ENCODE measurements at regions not wholly inside any gene's neighbourhood (a gene's known extent, or its start where the extent isn't known, plus 50 kb on each side); places are given as distances from the start of the nearest gene placed in this dataset.
"Not testable (repeated sequence)": the region's sequence is repeated elsewhere in the genome, so short reads cannot be mapped to it uniquely, and the experiment has no call there.

- H3K4me1 ChIP-seq, result no peaks in the 10 kb centered on the region
- no peak overlapping the region for H3K4me2 ChIP-seq
- no peaks in the 10 kb centered on the region for H3K27me3 ChIP-seq
- TF ChIP-seq Cebpa-rat (IDR thresholded peaks at IDR 0.05), result no peak
- H3K36me3 ChIP-seq, result no peaks in the 10 kb centered on the region
- no peaks in the 10 kb centered on the region for H4K20me1 ChIP-seq
- no peak overlapping the region for H3K4me3 ChIP-seq
- no peak overlapping the region for H3K27ac ChIP-seq
- peaks cover 0 to 20% (median 7%) of the 10 kb centered on the region in 11 experiments; a peak in 12 of 22 replicates for H3K9me3 ChIP-seq (replicated peaks in 1 of 11)
- no peak overlapping the region for H3K9ac ChIP-seq
These were observed 125.7 kb upstream of the SDK1 start for GRCh38 chr7:3175285-3175902.

GRCh38 chr7:3176112-3177000 lies 124.7 kb upstream of the SDK1 start:
- Histone ChIP-seq H3K4me2 (no peak overlapping the region), H3K27me3 (no peaks in the 10 kb centered on the region), H3K4me3 (no peak overlapping the region), H3K27ac (no peak overlapping the region), H4K20me1 (no peaks in the 10 kb centered on the region), H3K4me1 (no peaks in the 10 kb centered on the region), H3K9me3 (replicated peaks in 1 of 11) (peaks cover 0 to 14% (median 0%) of the 10 kb centered on the region in 11 experiments; a peak in 3 of 22 replicates), H3K36me3 (no peaks in the 10 kb centered on the region), H3K9ac (no peak overlapping the region)
- TF ChIP-seq Cebpa-rat (IDR thresholded peaks at IDR 0.05), result no peak

GRCh38 chr7:3177271-3177670 lies 123.8 kb upstream of the SDK1 start:
- H3K9ac ChIP-seq, result no peak overlapping the region
- H3K4me3 ChIP-seq, result no peak overlapping the region
- no peaks in the 10 kb centered on the region for H3K4me1 ChIP-seq
- no peaks in the 10 kb centered on the region for H3K36me3 ChIP-seq
- no peak overlapping the region for H3K27ac ChIP-seq
- H3K4me2 ChIP-seq, result no peak overlapping the region
- H3K9me3 ChIP-seq (replicated peaks in 1 of 11), result peaks cover 0 to 6% (median 0%) of the 10 kb centered on the region in 11 experiments; a peak in 1 of 22 replicates
- no peaks in the 10 kb centered on the region for H3K27me3 ChIP-seq
- no peaks in the 10 kb centered on the region for H4K20me1 ChIP-seq
- TF ChIP-seq Cebpa-rat (IDR thresholded peaks at IDR 0.05), result no peak

GRCh38 chr7:3179456-3179855 lies 121.6 kb upstream of the SDK1 start:
- Histone ChIP-seq H3K9ac (no peak overlapping the region), H3K9me3 (replicated peaks in 1 of 11) (peaks cover 0 to 7% (median 0%) of the 10 kb centered on the region in 11 experiments; a peak in 1 of 22 replicates), H3K4me2 (no peak overlapping the region), H3K27ac (no peak overlapping the region), H3K4me1 (no peaks in the 10 kb centered on the region), H3K4me3 (no peak overlapping the region), H4K20me1 (no peaks in the 10 kb centered on the region), H3K36me3 (no peaks in the 10 kb centered on the region), H3K27me3 (no peaks in the 10 kb centered on the region)
- no peak for TF ChIP-seq Cebpa-rat (IDR thresholded peaks at IDR 0.05)

GRCh38 chr7:3180604-3181003 lies 120.4 kb upstream of the SDK1 start:
- Histone ChIP-seq H3K27me3 (no peaks in the 10 kb centered on the region), H3K4me1 (no peaks in the 10 kb centered on the region), H3K4me2 (no peak overlapping the region), H3K9me3 (replicated peaks in 1 of 11) (peaks cover 0 to 7% (median 0%) of the 10 kb centered on the region in 11 experiments; a peak in 1 of 22 replicates), H3K4me3 (no peak overlapping the region), H3K9ac (no peak overlapping the region), H3K36me3 (no peaks in the 10 kb centered on the region), H4K20me1 (no peaks in the 10 kb centered on the region), H3K27ac (no peak overlapping the region)
- no peak for TF ChIP-seq Cebpa-rat (IDR thresholded peaks at IDR 0.05)

GRCh38 chr7:3182055-3182454 lies 119.0 kb upstream of the SDK1 start:
- H3K4me3 ChIP-seq; H3K27ac ChIP-seq; H4K20me1 ChIP-seq; H3K9ac ChIP-seq; H3K4me1 ChIP-seq; H3K36me3 ChIP-seq; H3K4me2 ChIP-seq; H3K9me3 ChIP-seq (replicated peaks in 1 of 11); H3K27me3 ChIP-seq: not testable (repeated sequence)

- H3K36me3 ChIP-seq, result no peaks in the 10 kb centered on the region
- no peak overlapping the region for H3K27ac ChIP-seq
- H3K4me2 ChIP-seq, result no peak overlapping the region
- H3K9me3 ChIP-seq (replicated peaks in 1 of 11), result peaks cover 0 to 7% (median 0%) of the 10 kb centered on the region in 11 experiments; a peak in 1 of 22 replicates
- no peak for TF ChIP-seq Cebpa-rat (IDR thresholded peaks at IDR 0.05)
- H3K27me3 ChIP-seq, result no peaks in the 10 kb centered on the region
- H3K4me3 ChIP-seq, result no peak overlapping the region
- H3K9ac ChIP-seq, result no peak overlapping the region
- no peaks in the 10 kb centered on the region for H4K20me1 ChIP-seq
- H3K4me1 ChIP-seq, result peaks cover 0 to 14% (median 10%) of the 10 kb centered on the region in 10 experiments; a peak in 11 of 20 replicates
These were observed 113.5 kb upstream of the SDK1 start for GRCh38 chr7:3187444-3188040.

GRCh38 chr7:3188946-3189345 lies 112.1 kb upstream of the SDK1 start:
- H3K9ac ChIP-seq, result no peak overlapping the region
- no peaks in the 10 kb centered on the region for H4K20me1 ChIP-seq
- H3K4me2 ChIP-seq, result no peak overlapping the region
- TF ChIP-seq Cebpa-rat (IDR thresholded peaks at IDR 0.05), result no peak
- no peak overlapping the region for H3K4me3 ChIP-seq
- no peaks in the 10 kb centered on the region for H3K36me3 ChIP-seq
- peaks cover 0 to 18% (median 10%) of the 10 kb centered on the region in 10 experiments; a peak in 11 of 20 replicates for H3K4me1 ChIP-seq
- peaks cover 0 to 5% (median 3%) of the 10 kb centered on the region in 11 experiments; a peak in 8 of 22 replicates for H3K9me3 ChIP-seq (replicated peaks in 1 of 11)
- no peak overlapping the region for H3K27ac ChIP-seq
- no peaks in the 10 kb centered on the region for H3K27me3 ChIP-seq

- TF ChIP-seq Cebpa-rat (IDR thresholded peaks at IDR 0.05), result no peak
- Histone ChIP-seq H3K4me2 (peak overlapping the region in 1 of 11 experiments; percentile 13; a peak in 1 of 22 replicates), H4K20me1 (no peaks in the 10 kb centered on the region), H3K4me1 (peaks cover 0 to 25% (median 14%) of the 10 kb centered on the region in 10 experiments; a peak in 14 of 20 replicates), H3K36me3 (no peaks in the 10 kb centered on the region), H3K27ac (no peak overlapping the region), H3K9ac (no peak overlapping the region), H3K4me3 (no peak overlapping the region), H3K9me3 (replicated peaks in 1 of 11) (peaks cover 0 to 17% (median 10%) of the 10 kb centered on the region in 11 experiments; a peak in 14 of 22 replicates), H3K27me3 (no peaks in the 10 kb centered on the region)
These were observed 109.5 kb upstream of the SDK1 start for GRCh38 chr7:3191548-3191947.
